Gastrocnemius medialis (tissue), 4 donors: ENCODE measurements at regions not wholly inside any gene's neighbourhood (a gene's known extent, or its start where the extent isn't known, plus 50 kb on each side); places are given as distances from the start of the nearest gene placed in this dataset.
"Not testable (repeated sequence)": the region's sequence is repeated elsewhere in the genome, so short reads cannot be mapped to it uniquely, and the experiment has no call there.

Experiments used
- ATAC-seq, 2 donors: fragments of 150-250 bp; one replicate each; pipeline ENCODE4 v1.9.1; 2016
- DNase-seq, 2 donors: peaks; one replicate each; pipeline ENCODE4 v3.0.0-alpha.2; 2019
- H3K27ac ChIP-seq, 4 donors: fragments of 200-600 bp; sonication (generic); 1 replicate in 1 of 4; 2 replicates in 3 of 4; pipeline ENCODE4 v1.5.1; 2016 to 2018; ENCODE audit warnings: mild to moderate bottlenecking in 2 of 4, moderate library complexity in 1 of 4
- H3K27me3 ChIP-seq, 3 donors: fragments of 200-600 bp; sonication (generic) in 2 of 3; 1 replicate in 1 of 3; 2 replicates in 2 of 3; pipeline versions ENCODE4 v1.5.1 to v1.6.0; 2016 to 2019; ENCODE audit warnings: mild to moderate bottlenecking in 1 of 3, moderate library complexity in 1 of 3
- H3K36me3 ChIP-seq, 2 donors: fragments of 200-600 bp; sonication (generic) in 1 of 2; one replicate each; pipeline ENCODE4 v1.5.1; 2017 to 2018
- H3K4me1 ChIP-seq, 2 donors: fragments of 200-600 bp; sonication (generic) in 1 of 2; one replicate each; pipeline ENCODE4 v1.5.1; 2016 to 2017; ENCODE audit warnings: mild to moderate bottlenecking in 2 of 2
- H3K4me3 ChIP-seq, 4 donors: fragments of 200-600 bp; sonication (generic) in 3 of 4; 1 replicate in 1 of 4; 2 replicates in 3 of 4; pipeline ENCODE4 v1.5.1; 2016 to 2019; ENCODE audit warnings: mild to moderate bottlenecking in 2 of 4
- H3K9me3 ChIP-seq, 3 donors: fragments of 200-600 bp; sonication (generic) in 2 of 3; 1 replicate in 1 of 3; 2 replicates in 2 of 3; pipeline ENCODE4 v1.5.1; 2016 to 2019
- CTCF ChIP-seq, 5 experiments: fragments of 450-650 bp in 3 of 5; fragments of 200-600 bp in 2 of 5; sonication (generic) in 2 of 5; IDR thresholded peaks in 4 of 5; conservative IDR thresholded peaks in 1 of 5; 1 replicate in 4 of 5; 2 replicates in 1 of 5; pipeline ENCODE4 v1.5.1; 2016 to 2019; ENCODE audit warnings: antibody characterized with exemption in 5 of 5, mild to moderate bottlenecking in 3 of 5, moderate library complexity in 3 of 5
- POLR2A ChIP-seq, 2 donors: fragments of 450-650 bp; IDR thresholded peaks; one replicate each; pipeline ENCODE4 v1.6.1; 2017; ENCODE audit warnings: antibody characterized with exemption in 2 of 2, mild to moderate bottlenecking in 2 of 2, moderate library complexity in 2 of 2
- in situ Hi-C, 4 donors: fragments of 200-750 bp; cut with MboI; loops; one replicate each; pipeline versions ENCODE4 v1.15.0 to v1.8.0; 2017; ENCODE audit warnings: low sequenced_read_pairs in 4 of 4
- intact Hi-C: fragments of 100-400 bp; cut with DNase I; formaldehyde crosslinking; loops from one replicate; pipeline ENCODE4 v1.15.1; 2023; ENCODE audit warnings: low total_unique reads

GRCh38 chr10:18875477-18875876 is 173.1 kb upstream of the MALRD1 start:
- H3K27ac ChIP-seq, result no peak overlapping the region
- no peaks in the 10 kb centered on the region for H3K27me3 ChIP-seq
- DNase-seq (no peak), ATAC-seq (no peak)
- in situ Hi-C loops (no loop called here), intact Hi-C loops (no loop called here)
- H3K4me1 ChIP-seq, result no peaks in the 10 kb centered on the region
- no peaks in the 10 kb centered on the region for H3K36me3 ChIP-seq
- no peak for TF ChIP-seq POLR2A (IDR thresholded peaks at IDR 0.05)
- no peak for TF ChIP-seq CTCF (IDR thresholded peaks at IDR 0.05 in 4 of 5, conservative IDR thresholded peaks at IDR 0.05 in 1 of 5)
- H3K4me3 ChIP-seq, result no peak overlapping the region
- no peaks in the 10 kb centered on the region for H3K9me3 ChIP-seq

GRCh38 chr10:18879284-18879683 is 169.3 kb upstream of the MALRD1 start:
- TF ChIP-seq POLR2A (IDR thresholded peaks at IDR 0.05), result no peak
- no peak for TF ChIP-seq CTCF (IDR thresholded peaks at IDR 0.05 in 4 of 5, conservative IDR thresholded peaks at IDR 0.05 in 1 of 5)
- H3K27me3 ChIP-seq, result no peaks in the 10 kb centered on the region
- no peaks in the 10 kb centered on the region for H3K4me1 ChIP-seq
- H3K4me3 ChIP-seq, result no peak overlapping the region
- no peaks in the 10 kb centered on the region for H3K9me3 ChIP-seq
- DNase-seq (no peak), ATAC-seq (no peak)
- H3K27ac ChIP-seq, result no peak overlapping the region
- H3K36me3 ChIP-seq, result no peaks in the 10 kb centered on the region
- intact Hi-C loops, result no loop called here
- in situ Hi-C loops, result no loop called here

GRCh38 chr10:18880530-18880929 is 168.1 kb upstream of the MALRD1 start:
- intact Hi-C loops, result no loop called here

GRCh38 chr10:18886102-18886501 is 162.5 kb upstream of the MALRD1 start:
- H3K4me3 ChIP-seq, result no peak overlapping the region
- no peaks in the 10 kb centered on the region for H3K36me3 ChIP-seq
- TF ChIP-seq CTCF (IDR thresholded peaks at IDR 0.05 in 4 of 5, conservative IDR thresholded peaks at IDR 0.05 in 1 of 5) (no peak), POLR2A (IDR thresholded peaks at IDR 0.05) (no peak)
- no peaks in the 10 kb centered on the region for H3K9me3 ChIP-seq
- intact Hi-C loops, result no loop called here
- no peak for ATAC-seq
- H3K27me3 ChIP-seq, result no peaks in the 10 kb centered on the region
- in situ Hi-C loops, result no loop called here
- DNase-seq, result no peak
- H3K4me1 ChIP-seq, result no peaks in the 10 kb centered on the region
- H3K27ac ChIP-seq, result no peak overlapping the region

More at GRCh38 chr10:18880530-18880929, 168.1 kb upstream of the MALRD1 start:
- Histone ChIP-seq H3K9me3 (no peaks in the 10 kb centered on the region), H3K4me1 (no peaks in the 10 kb centered on the region), H3K36me3 (no peaks in the 10 kb centered on the region), H3K27me3 (no peaks in the 10 kb centered on the region), H3K4me3 (no peak overlapping the region), H3K27ac (no peak overlapping the region)
- TF ChIP-seq CTCF (IDR thresholded peaks at IDR 0.05 in 4 of 5, conservative IDR thresholded peaks at IDR 0.05 in 1 of 5) (no peak), POLR2A (IDR thresholded peaks at IDR 0.05) (no peak)
- in situ Hi-C loops, result no loop called here
- DNase-seq (no peak), ATAC-seq (no peak)

- Histone ChIP-seq H3K4me3 (no peak overlapping the region), H3K27me3 (no peaks in the 10 kb centered on the region), H3K4me1 (no peaks in the 10 kb centered on the region), H3K36me3 (no peaks in the 10 kb centered on the region), H3K27ac (no peak overlapping the region), H3K9me3 (no peaks in the 10 kb centered on the region)
- no peak for ATAC-seq
- intact Hi-C loops, result no loop called here
- in situ Hi-C loops, result no loop called here
- DNase-seq, result no peak
- TF ChIP-seq POLR2A (IDR thresholded peaks at IDR 0.05) (no peak), CTCF (IDR thresholded peaks at IDR 0.05 in 4 of 5, conservative IDR thresholded peaks at IDR 0.05 in 1 of 5) (no peak)
These were observed 142.0 kb upstream of the MALRD1 start for GRCh38 chr10:18906636-18907035.

- H3K9me3 ChIP-seq, DNase-seq, H3K4me3 ChIP-seq, in situ Hi-C loops, H3K36me3 ChIP-seq, H3K4me1 ChIP-seq, H3K27me3 ChIP-seq, ATAC-seq, intact Hi-C loops, H3K27ac ChIP-seq: not testable (repeated sequence)
These were observed 131.2 kb upstream of the MALRD1 start for GRCh38 chr10:18917431-18917830.
